GM19043 (cell line): ENCODE measurements at regions not wholly inside any gene's neighbourhood (a gene's known extent, or its start where the extent isn't known, plus 50 kb on each side); places are given as distances from the start of the nearest gene placed in this dataset.
"Not testable (repeated sequence)": the region's sequence is repeated elsewhere in the genome, so short reads cannot be mapped to it uniquely, and the experiment has no call there.

Experiments
- ATAC-seq: cut with Tn5 transposase; IDR thresholded peaks from one replicate; pipeline ENCODE4 v1.9.1; 2021; ENCODE audit warnings: low read depth; ENCODE audit not compliant: unreplicated experiment

- ATAC-seq = no peak
Observed at GRCh38 chr4:147220833-147221232, 260.1 kb upstream of the EDNRA start.

GRCh38 chr4:147222906-147223305, 258.0 kb upstream of the EDNRA start:
- no peak for ATAC-seq

DNA sequence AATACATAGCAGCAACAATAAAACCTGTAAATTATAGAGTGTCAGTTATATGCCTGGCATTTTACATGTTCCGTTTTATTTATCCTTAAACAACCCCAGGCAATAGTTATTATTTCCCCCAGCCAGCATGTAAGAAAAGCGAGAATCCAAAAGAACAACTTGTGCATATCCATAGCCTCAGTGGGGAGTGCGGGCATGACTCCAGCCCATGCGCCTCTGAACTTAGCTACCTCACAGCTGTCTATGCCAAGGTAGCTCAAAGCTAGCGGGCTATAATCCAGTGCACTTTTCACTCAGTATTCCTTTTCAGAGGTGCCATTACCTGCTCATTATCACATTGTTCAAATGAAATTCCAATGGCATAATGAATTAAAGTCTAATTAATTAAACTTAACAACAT, 257.3 kb upstream of the EDNRA start:
- ATAC-seq = no peak

GRCh38 chr4:147236806-147237205, 244.1 kb upstream of the EDNRA start:
- no peak for ATAC-seq

- no peak for ATAC-seq
Observed at GRCh38 chr4:147244786-147245185, 236.1 kb upstream of the EDNRA start.

DNA sequence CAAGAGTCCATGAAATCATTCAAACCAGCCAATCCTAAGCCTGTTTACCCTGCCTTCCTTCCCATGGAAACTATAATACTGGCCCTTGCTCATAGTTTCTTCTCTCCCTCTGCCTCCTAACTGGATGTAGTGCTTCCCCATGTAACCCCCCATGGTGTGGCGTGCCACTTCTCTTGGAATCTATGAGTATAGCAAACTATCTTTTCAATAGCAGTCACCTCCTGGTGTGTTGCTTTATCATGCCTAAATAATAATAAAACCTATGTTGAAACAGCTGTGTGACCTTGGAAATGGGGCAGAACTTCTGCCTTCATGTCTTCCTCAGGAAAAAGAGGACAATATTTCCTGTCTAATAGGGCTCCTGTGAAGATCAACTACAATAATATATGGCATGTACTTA, 234.8 kb upstream of the EDNRA start:
- no peak for ATAC-seq

DNA sequence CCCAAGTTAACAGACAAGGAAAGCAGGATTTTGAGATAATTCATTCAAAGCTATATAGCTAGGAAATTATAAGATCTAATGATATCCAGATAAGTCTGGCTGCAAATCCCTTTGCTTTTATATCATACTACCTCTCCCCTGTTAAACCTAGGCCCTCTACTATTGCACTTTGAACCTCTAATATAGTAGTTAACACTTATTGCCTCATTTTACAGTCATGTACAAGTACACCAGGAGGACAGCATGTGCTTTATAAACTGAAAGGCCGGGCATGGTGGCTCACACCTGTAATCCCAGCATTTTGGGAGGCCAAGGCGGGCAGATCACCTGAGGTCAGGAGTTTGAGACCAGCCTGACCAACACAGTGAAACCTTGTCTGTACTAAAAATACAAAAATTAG, 234.4 kb upstream of the EDNRA start:
- not testable (repeated sequence) for ATAC-seq

- ATAC-seq = no peak
Observed at GRCh38 chr4:147247579-147247978, 233.3 kb upstream of the EDNRA start.

- ATAC-seq = no peak
Observed at GRCh38 chr4:147250062-147250461, 230.8 kb upstream of the EDNRA start.

GRCh38 chr4:147255268-147255667, 225.6 kb upstream of the EDNRA start:
- ATAC-seq = not testable (repeated sequence)

DNA sequence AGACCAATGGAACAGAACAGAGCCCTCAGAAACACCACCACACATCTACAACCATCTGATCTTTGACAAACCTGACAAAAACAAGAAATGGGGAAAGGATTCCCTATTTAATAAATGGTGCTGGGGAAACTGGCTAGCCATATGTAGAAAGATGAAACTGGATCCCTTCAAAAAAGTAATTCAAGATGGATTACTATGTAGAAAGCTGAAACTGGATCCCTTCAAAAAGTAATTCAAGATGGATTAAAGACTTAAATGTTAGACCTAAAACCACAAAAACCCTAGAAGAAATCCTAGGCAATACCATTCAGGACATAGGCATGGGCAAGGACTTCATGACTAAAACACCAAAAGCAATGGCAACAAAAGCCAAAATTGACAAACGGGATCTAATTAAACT, 221.6 kb upstream of the EDNRA start:
- not testable (repeated sequence) for ATAC-seq

GRCh38 chr4:147284256-147284835, 196.6 kb upstream of the EDNRA start:
- ATAC-seq = no peak

DNA sequence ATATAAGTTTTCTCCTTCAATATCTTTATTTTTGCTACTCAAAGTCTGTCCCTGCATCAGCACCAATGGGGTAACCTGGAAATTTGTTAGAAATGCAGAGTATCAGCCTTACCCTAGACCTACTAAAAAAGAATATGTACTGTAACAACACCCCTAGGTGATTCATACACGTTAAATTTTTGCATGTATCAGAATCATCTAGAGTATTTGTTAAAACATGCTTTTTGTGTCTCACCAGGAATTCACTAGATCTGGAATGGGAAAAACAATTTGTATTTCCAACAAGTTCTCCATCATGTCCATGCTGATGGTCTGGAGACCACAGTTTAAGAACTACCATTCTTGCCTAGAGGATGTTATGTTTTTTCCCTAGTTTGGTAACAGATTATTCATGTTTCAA, 196.0 kb upstream of the EDNRA start:
- ATAC-seq = no peak

DNA sequence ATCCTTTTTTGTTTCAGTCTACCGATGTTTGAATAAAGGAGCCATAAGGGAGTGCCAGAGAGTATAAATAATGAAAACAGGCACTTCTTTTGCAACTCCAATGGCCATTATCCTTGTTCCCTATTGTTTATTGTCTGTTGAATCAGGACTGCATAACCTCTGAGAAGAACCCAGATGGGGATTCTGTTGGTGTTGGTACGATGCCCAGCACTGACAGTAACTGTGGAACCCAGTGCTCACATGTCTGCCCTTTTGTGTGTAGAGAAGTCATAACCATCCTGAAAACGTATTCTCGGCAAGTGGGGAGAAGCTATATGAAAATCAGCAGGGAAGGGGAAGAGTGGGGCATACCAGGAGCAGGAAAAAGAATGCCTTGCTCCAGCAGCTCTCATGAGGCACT, 195.1 kb upstream of the EDNRA start:
- ATAC-seq = no peak

DNA sequence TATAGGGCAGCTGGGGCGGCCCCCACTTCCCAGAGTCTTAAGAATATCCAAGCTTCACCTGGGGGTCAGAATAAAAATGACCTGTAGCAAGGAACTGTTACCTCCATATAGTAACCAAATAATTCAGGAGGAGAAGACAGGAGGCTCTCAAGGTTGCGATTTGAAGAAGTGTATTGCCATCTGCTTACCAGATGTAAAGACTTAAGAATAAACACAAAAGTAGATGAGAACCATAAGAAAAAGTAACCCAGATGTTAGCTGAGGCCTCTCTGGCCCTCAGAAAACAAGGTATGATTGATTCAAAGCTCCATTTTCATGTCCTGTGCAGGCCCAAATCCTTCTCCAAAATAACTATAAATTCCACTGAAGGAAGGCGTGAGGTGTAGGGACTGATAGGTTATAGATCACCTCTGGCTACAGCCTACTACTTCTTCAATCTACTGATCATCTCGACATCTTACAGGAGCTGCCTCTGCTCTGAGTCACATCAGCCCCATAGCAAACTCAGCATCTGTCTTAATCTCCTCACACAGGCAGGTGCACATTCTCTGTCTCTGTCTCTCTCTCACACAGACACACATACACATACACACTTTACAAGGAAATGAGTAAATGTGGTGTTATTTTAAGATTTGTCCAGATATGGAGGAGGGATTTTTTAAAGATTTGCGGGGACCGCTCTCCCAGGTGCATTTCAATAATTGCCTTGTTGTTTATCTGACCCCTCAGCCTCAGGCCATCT, 193.9 kb upstream of the EDNRA start:
- ATAC-seq = no peak

DNA sequence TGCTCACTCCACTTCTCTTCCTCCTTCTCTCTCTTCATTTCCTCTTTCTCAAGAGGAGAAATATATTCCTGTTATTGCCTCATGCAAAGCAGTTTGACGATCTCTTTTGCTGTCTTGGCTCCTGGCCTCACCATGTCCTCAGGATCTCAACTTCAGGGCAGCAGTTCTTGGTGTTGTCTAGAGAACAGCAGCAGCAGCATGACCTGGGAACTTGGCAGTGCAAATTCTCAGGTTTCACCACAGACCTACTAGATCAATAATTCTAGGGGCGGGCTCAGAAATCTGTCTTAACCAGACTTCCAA, 193.4 kb upstream of the EDNRA start:
- no peak for ATAC-seq

DNA sequence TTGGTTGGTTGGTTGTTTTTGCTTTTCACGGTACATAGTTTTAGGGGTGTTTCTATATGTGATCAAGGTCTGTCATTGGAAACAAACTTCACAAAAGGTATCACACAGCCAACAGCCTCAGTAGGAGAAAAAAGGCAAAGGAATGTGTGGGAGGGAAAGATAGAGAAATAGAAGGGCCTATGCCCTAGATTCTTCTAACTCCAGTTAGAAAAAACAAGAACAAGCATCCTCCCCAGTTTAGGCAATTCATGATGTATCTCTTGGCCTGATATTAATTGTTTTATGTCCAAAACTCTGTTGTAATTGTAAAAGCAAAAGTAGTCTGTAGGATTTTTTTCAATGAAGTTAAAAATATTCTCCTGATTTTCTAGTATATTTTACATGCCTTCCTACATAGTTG, 192.4 kb upstream of the EDNRA start:
- ATAC-seq = no peak

DNA sequence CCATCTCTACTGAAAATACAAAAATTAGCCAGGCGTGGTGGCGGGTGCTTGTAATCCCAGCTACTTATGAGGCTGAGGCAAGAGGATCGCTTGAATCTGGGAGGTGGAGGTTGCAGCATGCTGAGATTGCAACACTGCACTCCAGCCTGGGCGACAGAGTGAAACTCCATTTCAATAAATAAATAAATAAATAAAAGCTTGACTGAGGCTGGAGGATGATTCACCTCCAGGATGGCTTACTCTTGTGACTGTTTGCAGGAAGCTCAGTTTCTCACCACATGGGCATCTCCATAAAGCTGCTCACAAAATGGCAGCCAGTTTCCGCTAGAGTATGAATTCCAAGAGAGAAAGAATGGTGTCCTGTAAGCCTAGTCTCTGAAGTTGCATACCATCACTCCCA, 191.7 kb upstream of the EDNRA start:
- no peak for ATAC-seq

DNA sequence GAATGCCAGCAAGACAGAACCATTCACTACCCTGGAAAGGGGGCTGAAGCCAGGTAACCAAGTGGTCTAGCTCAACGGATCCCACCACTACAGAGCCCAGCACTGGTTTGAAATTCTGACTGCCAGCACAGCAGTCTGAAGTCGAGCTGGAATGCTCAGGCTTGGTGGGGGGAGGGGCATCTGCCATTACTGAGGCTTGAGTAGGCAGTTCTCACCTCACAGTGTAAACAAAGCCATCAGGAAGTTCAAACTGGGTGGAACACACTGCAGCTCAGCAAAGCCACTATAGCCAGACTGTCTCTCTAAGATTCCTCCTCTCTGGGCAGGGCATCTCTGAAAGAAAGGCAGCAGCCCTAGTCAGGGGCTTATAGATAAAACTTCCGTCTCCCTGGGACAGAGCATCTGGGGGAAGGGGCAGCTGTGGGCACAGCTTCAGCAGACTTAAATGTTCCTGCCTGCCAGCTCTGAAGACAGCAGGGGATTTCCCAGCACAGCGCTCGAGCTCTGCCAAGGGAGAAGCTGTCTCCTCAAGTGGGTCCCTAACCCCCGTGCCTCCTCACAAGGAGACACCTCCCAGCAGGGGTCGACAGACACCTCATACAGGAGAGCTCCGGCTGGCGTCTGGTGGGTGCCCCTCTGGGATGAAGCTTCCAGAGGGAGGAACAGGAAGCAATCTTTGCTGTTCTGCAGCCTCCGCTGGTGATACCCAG, 188.1 kb upstream of the EDNRA start:
- ATAC-seq = not testable (repeated sequence)

GRCh38 chr4:147293314-147293677, 187.6 kb upstream of the EDNRA start:
- not testable (repeated sequence) for ATAC-seq

GRCh38 chr4:147299205-147299604, 181.7 kb upstream of the EDNRA start:
- ATAC-seq = no peak
